Epidermal melanocyte (primary cell): ENCODE measurements at regions not wholly inside any gene's neighbourhood (a gene's known extent, or its start where the extent isn't known, plus 50 kb on each side); places are given as distances from the start of the nearest gene placed in this dataset.

Experiments used
- DNase-seq: peaks from one replicate; pipeline ENCODE4 v3.0.0; 2011; ENCODE audit warnings: low spot score; ENCODE audit not compliant: insufficient read length

- no peak for DNase-seq
Observed at GRCh38 chr16:86632206-86632605, 53.9 kb downstream of the FOXL1 start.

- DNase-seq, result no peak
Observed at GRCh38 chr16:86632944-86633343, 54.6 kb downstream of the FOXL1 start.

- DNase-seq, result no peak
Observed at GRCh38 chr16:86634292-86634691, 55.9 kb downstream of the FOXL1 start.

GRCh38 chr16:86635176-86635876, 57.0 kb downstream of the FOXL1 start:
- DNase-seq, result no peak

- no peak for DNase-seq
Observed at GRCh38 chr16:86635926-86636325, 57.6 kb downstream of the FOXL1 start.

GRCh38 chr16:86637744-86638143, 59.4 kb downstream of the FOXL1 start:
- no peak for DNase-seq

GRCh38 chr16:86638642-86639041, 60.3 kb downstream of the FOXL1 start:
- no peak for DNase-seq

- no peak for DNase-seq
Observed at GRCh38 chr16:86639354-86639753, 61.0 kb downstream of the FOXL1 start.

GRCh38 chr16:86640265-86640843, 62.0 kb downstream of the FOXL1 start:
- no peak for DNase-seq

- no peak for DNase-seq
Observed at GRCh38 chr16:86642087-86642486, 63.7 kb downstream of the FOXL1 start.

- DNase-seq, result no peak
Observed at GRCh38 chr16:86643671-86644070, 65.3 kb downstream of the FOXL1 start.

- DNase-seq, result no peak
Observed at GRCh38 chr16:86647561-86647960, 69.2 kb downstream of the FOXL1 start.

GRCh38 chr16:86649875-86650274, 71.5 kb downstream of the FOXL1 start:
- no peak for DNase-seq

- no peak for DNase-seq
Observed at GRCh38 chr16:86651013-86651627, 72.8 kb downstream of the FOXL1 start.

- no peak for DNase-seq
Observed at GRCh38 chr16:86651823-86652222, 73.5 kb downstream of the FOXL1 start.

GRCh38 chr16:86653285-86654006, 75.1 kb downstream of the FOXL1 start:
- no peak for DNase-seq

- DNase-seq, result no peak
Observed at GRCh38 chr16:86657972-86658371, 79.6 kb downstream of the FOXL1 start.

- DNase-seq, result no peak
Observed at GRCh38 chr16:86660623-86661022, 82.3 kb downstream of the FOXL1 start.

GRCh38 chr16:86661706-86662105, 83.4 kb downstream of the FOXL1 start:
- DNase-seq, result no peak

- DNase-seq, result no peak
Observed at GRCh38 chr16:86662195-86662594, 83.8 kb downstream of the FOXL1 start.

GRCh38 chr16:86662740-86663139, 84.4 kb downstream of the FOXL1 start:
- no peak for DNase-seq
